ENCODE measurements at regions not wholly inside any gene's neighbourhood (a gene's known extent, or its start where the extent isn't known, plus 50 kb on each side); places are given as distances from the start of the nearest gene placed in this dataset.
"Not testable (repeated sequence)": the region's sequence is repeated elsewhere in the genome, so short reads cannot be mapped to it uniquely, and the experiment has no call there.

GRCh38 chr10:2410049-2410448, 657.3 kb upstream of the PFKP start:
- no peak for DNase-seq

- DNase-seq = no peak
Observed at GRCh38 chr10:2401459-2401858, 664.1 kb upstream of the ADARB2 start.

- no peak for DNase-seq
Observed at GRCh38 chr10:2399482-2399881, 662.2 kb upstream of the ADARB2 start.

GRCh38 chr10:2392145-2392812, 655.0 kb upstream of the ADARB2 start:
- DNase-seq = no peak

GRCh38 chr10:2387672-2388071, 650.3 kb upstream of the ADARB2 start:
- DNase-seq = no peak

GRCh38 chr10:2387261-2387660, 649.9 kb upstream of the ADARB2 start:
- no peak for DNase-seq

GRCh38 chr10:2380218-2380617, 642.9 kb upstream of the ADARB2 start:
- no peak for DNase-seq

GRCh38 chr10:2367083-2367482, 629.8 kb upstream of the ADARB2 start:
- DNase-seq = no peak

GRCh38 chr10:2366264-2366931, 629.1 kb upstream of the ADARB2 start:
- DNase-seq = no peak

- DNase-seq = no peak
Observed at GRCh38 chr10:2362331-2362730, 625.0 kb upstream of the ADARB2 start.

GRCh38 chr10:2358586-2358985, 621.3 kb upstream of the ADARB2 start:
- DNase-seq = no peak

- DNase-seq = no peak
Observed at GRCh38 chr10:2356670-2357069, 619.3 kb upstream of the ADARB2 start.

- DNase-seq = no peak
Observed at GRCh38 chr10:2351566-2351965, 614.2 kb upstream of the ADARB2 start.

GRCh38 chr10:2342206-2342605, 604.9 kb upstream of the ADARB2 start:
- no peak for DNase-seq

GRCh38 chr10:2340831-2341647, 603.7 kb upstream of the ADARB2 start:
- no peak for DNase-seq

- no peak for DNase-seq
Observed at GRCh38 chr10:2335626-2336025, 598.3 kb upstream of the ADARB2 start.

- no peak for DNase-seq
Observed at GRCh38 chr10:2334575-2334974, 597.2 kb upstream of the ADARB2 start.

GRCh38 chr10:2329082-2329481, 591.8 kb upstream of the ADARB2 start:
- no peak for DNase-seq

- DNase-seq = no peak
Observed at GRCh38 chr10:2326411-2326810, 589.1 kb upstream of the ADARB2 start.

GRCh38 chr10:2315045-2315485, 577.7 kb upstream of the ADARB2 start:
- not testable (repeated sequence) for DNase-seq

GRCh38 chr10:2306081-2306480, 568.8 kb upstream of the ADARB2 start:
- DNase-seq = no peak

GRCh38 chr10:2303169-2303568, 565.8 kb upstream of the ADARB2 start:
- DNase-seq = no peak

GRCh38 chr10:2301227-2301626, 563.9 kb upstream of the ADARB2 start:
- DNase-seq = no peak

- DNase-seq = no peak
Observed at GRCh38 chr10:2300231-2300630, 562.9 kb upstream of the ADARB2 start.

Data from stimulated activated CD4-positive, alpha-beta T cell treated with anti-CD3 and anti-CD28 coated beads, Interleukin-15, amount 100 ng/mL, for 24 hours (primary cell).